ENCODE measurements at regions not wholly inside any gene's neighbourhood (a gene's known extent, or its start where the extent isn't known, plus 50 kb on each side); places are given as distances from the start of the nearest gene placed in this dataset.

DNA sequence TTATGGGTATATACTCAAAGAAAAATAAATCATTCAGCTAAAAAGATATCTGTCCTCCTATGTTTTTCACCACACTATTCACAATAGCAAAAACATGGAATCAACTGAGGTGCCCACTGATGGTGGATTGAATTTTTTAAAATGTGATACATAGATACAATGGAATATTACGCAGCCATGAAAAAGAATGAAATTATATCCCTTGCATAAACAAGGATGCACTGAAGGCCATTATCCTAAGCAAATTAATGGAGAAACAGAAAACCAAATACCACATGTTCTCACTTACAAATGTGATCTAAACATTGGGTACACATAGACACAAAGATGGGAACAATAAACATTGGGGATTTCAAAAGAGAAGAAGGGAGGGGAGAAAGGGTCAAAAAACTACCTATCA is 964.2 kb upstream of the IGFBP7 start:
- DNase-seq (ENCODE audit: low read depth, low spot score) (no peak), FAIRE-seq (no peak)
- POLR2A ChIA-PET: no interaction called here
- CTCF ChIA-PET: no interaction called here
- BruUV-seq (replicated peaks): no TSS peak
- no peak overlapping the region for H3K27ac ChIP-seq (ENCODE audit: insufficient read depth, low read depth, low read length)
- H3K9me1 ChIP-seq (replicated peaks; ENCODE audit: control insufficient read depth, extremely low read depth, insufficient read depth, low read length): no peaks in the 10 kb centered on the region
- dilution Hi-C loops (cut with MboI; ENCODE audit: extremely low pct_ligation_motif_present, low sequenced_read_pairs) (no loop called here), intact Hi-C loops (cut with micrococcal nuclease) (no loop called here)
- H3K4me2 ChIP-seq (ENCODE audit: insufficient read depth, low read length): no peak overlapping the region
- H3K4me1 ChIP-seq (ENCODE audit: control insufficient read depth, extremely low read depth, insufficient read depth, low read length): no peaks in the 10 kb centered on the region
- H3K79me2 ChIP-seq (ENCODE audit: control insufficient read depth, insufficient read depth, low read length): no peaks in the 10 kb centered on the region
- H2AFZ ChIP-seq (ENCODE audit: low read depth, low read length): no peak overlapping the region
- TF ChIP-seq GATA2 (IDR thresholded peaks at IDR 0.05; ENCODE audit: insufficient read depth, insufficient read length, low read depth, low read length) (no peak), EZH2 (IDR thresholded peaks at IDR 0.05; ENCODE audit: borderline replicate concordance, low read depth, low read length, severe bottlenecking) (no peak), MYC (IDR thresholded peaks at IDR 0.05; ENCODE audit: low read depth, low read length) (no peak), POLR2A (IDR thresholded peaks at IDR 0.05; ENCODE audit: low read depth, low read length) (no peak), FOS (IDR thresholded peaks at IDR 0.05; ENCODE audit: borderline replicate concordance, insufficient read depth, low read length) (no peak), POLR2AphosphoS5 (IDR thresholded peaks at IDR 0.05; ENCODE audit: insufficient read depth, low read depth, low read length) (no peak), JUN (IDR thresholded peaks at IDR 0.05; ENCODE audit: borderline replicate concordance, insufficient read depth, insufficient read length, low read depth) (no peak)
- TF ChIP-seq, protein P1, sequence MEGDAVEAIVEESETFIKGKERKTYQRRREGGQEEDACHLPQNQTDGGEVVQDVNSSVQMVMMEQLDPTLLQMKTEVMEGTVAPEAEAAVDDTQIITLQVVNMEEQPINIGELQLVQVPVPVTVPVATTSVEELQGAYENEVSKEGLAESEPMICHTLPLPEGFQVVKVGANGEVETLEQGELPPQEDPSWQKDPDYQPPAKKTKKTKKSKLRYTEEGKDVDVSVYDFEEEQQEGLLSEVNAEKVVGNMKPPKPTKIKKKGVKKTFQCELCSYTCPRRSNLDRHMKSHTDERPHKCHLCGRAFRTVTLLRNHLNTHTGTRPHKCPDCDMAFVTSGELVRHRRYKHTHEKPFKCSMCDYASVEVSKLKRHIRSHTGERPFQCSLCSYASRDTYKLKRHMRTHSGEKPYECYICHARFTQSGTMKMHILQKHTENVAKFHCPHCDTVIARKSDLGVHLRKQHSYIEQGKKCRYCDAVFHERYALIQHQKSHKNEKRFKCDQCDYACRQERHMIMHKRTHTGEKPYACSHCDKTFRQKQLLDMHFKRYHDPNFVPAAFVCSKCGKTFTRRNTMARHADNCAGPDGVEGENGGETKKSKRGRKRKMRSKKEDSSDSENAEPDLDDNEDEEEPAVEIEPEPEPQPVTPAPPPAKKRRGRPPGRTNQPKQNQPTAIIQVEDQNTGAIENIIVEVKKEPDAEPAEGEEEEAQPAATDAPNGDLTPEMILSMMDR (IDR thresholded peaks at IDR 0.05; ENCODE audit: extremely low read depth in 1 of 2, insufficient read depth in 1 of 2, low read depth in 1 of 2, low read length in 2 of 2): no peak
- TF ChIP-seq, protein P2, sequence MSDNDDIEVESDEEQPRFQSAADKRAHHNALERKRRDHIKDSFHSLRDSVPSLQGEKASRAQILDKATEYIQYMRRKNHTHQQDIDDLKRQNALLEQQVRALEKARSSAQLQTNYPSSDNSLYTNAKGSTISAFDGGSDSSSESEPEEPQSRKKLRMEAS (IDR thresholded peaks at IDR 0.05; ENCODE audit: insufficient read depth, insufficient read length): no peak
- no peaks in the 10 kb centered on the region for H3K36me3 ChIP-seq (ENCODE audit: control insufficient read depth in 2 of 2, extremely low read depth in 1 of 2, insufficient read depth in 2 of 2, low read length in 2 of 2)
- peaks cover 9% of the 10 kb centered on the region for H3K9me3 ChIP-seq (replicated peaks; ENCODE audit: control insufficient read depth, insufficient read depth, low read length)
- no peak overlapping the region for H3K9ac ChIP-seq (replicated peaks; ENCODE audit: extremely low read depth, insufficient read depth, low read length)
- no peaks in the 10 kb centered on the region for H3K27me3 ChIP-seq (ENCODE audit: control insufficient read depth in 2 of 2, insufficient read depth in 2 of 2, low read length in 2 of 2)
- H4K20me1 ChIP-seq (replicated peaks; ENCODE audit: control insufficient read depth, extremely low read depth, insufficient read depth, low read length): no peaks in the 10 kb centered on the region
- H3K4me3 ChIP-seq (replicated peaks in 1 of 3; ENCODE audit: insufficient read depth in 1 of 3, low read depth in 1 of 3, low read length in 3 of 3): no peak overlapping the region

All from endothelial cell of umbilical vein (primary cell).